B cell (primary cell): ENCODE measurements at regions not wholly inside any gene's neighbourhood (a gene's known extent, or its start where the extent isn't known, plus 50 kb on each side); places are given as distances from the start of the nearest gene placed in this dataset.

Source experiments
- EZH2 ChIP-seq: IDR thresholded peaks from 2 replicates; pipeline ENCODE4 v1.6.1; 2012; ENCODE audit warnings: borderline replicate concordance, low read depth, mild to moderate bottlenecking, moderate library complexity, low read length; ENCODE audit not compliant: insufficient read depth, poor library complexity, severe bottlenecking
- TF ChIP-seq, protein P1 (sequence below): fragments of 200-600 bp; IDR thresholded peaks from one replicate; pipeline ENCODE4 v1.8.0; 2022; ENCODE audit warnings: antibody characterized with exemption, mild to moderate bottlenecking

DNA sequence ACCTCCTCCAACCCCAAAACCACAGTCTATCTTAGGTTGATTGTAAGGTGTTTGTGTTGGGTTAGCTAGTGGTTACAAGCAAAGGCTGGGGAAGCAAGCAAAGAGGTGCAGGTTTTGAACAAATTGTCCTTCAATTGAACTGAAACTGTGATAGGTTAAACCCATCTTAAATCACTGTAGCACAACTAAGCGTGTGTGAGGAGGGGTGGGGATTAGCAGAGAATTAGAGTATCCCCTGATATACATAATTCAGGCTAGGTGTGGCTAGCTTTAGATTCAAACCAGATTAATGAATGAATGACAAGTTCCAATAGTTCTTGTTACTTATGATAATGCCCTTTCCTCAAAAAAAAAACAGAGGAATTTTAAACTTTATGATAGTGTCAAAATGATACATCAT, 191.0 kb upstream of the POF1B start:
- TF ChIP-seq, protein P1, sequence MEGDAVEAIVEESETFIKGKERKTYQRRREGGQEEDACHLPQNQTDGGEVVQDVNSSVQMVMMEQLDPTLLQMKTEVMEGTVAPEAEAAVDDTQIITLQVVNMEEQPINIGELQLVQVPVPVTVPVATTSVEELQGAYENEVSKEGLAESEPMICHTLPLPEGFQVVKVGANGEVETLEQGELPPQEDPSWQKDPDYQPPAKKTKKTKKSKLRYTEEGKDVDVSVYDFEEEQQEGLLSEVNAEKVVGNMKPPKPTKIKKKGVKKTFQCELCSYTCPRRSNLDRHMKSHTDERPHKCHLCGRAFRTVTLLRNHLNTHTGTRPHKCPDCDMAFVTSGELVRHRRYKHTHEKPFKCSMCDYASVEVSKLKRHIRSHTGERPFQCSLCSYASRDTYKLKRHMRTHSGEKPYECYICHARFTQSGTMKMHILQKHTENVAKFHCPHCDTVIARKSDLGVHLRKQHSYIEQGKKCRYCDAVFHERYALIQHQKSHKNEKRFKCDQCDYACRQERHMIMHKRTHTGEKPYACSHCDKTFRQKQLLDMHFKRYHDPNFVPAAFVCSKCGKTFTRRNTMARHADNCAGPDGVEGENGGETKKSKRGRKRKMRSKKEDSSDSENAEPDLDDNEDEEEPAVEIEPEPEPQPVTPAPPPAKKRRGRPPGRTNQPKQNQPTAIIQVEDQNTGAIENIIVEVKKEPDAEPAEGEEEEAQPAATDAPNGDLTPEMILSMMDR, result no peak
- no peak for TF ChIP-seq EZH2
